GM18498 (cell line): ENCODE measurements at regions not wholly inside any gene's neighbourhood (a gene's known extent, or its start where the extent isn't known, plus 50 kb on each side); places are given as distances from the start of the nearest gene placed in this dataset.

Experiments
- ATAC-seq: cut with Tn5 transposase; IDR thresholded peaks from one replicate; pipeline ENCODE4 v1.9.1; 2021; ENCODE audit warnings: mild to moderate bottlenecking, moderate library complexity; ENCODE audit not compliant: unreplicated experiment

DNA sequence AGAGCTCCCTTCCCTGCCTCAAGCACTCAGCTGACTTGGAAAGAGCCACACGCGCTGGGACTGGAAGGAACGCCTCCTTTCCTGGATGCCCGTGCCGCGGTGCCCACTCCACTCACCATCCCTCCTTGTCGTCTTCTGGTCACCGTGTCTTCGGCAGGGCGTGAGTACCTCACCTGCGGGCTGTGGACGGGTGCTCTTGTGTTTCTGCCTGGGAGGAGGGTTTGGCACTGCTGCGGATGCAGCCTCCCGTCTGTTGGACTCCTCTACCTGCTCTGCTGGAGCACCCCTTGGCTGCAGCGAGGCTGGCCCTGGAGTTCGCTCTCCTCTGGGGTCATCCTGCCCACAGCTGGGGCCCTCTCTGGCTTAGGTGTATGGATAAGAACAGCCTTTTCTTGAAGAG, 612.7 kb downstream of the BRD1 start:
- ATAC-seq = no peak

DNA sequence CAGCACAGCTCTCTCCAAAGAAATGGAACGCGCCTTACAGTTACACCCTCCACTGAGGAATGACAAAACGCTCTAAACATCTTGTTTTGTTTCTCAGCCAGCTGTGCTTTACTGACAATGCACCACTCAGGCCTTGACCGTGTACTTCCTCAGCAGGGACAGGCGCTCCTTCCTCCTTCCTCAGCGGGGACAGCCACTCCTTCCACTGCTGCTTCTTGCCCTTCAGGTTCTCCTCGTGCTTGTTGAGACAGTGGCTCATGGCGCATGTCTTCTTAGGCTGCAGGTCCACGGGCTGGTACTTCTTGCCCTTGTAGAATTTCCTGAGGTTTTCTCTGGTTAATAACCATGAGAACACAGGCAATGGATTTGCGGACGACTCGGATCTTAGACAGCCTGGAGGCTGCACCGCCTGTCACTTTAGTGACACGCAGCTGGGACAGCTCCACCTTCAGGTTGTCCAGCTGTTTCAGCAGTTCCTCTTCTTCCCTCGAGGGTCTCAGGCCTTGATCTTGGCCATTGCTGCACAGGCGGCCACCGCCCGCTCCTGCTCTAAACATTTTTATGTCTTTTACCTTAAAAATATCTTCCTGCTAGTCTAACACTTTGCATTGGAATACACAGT, 613.8 kb downstream of the BRD1 start:
- ATAC-seq = no peak

DNA sequence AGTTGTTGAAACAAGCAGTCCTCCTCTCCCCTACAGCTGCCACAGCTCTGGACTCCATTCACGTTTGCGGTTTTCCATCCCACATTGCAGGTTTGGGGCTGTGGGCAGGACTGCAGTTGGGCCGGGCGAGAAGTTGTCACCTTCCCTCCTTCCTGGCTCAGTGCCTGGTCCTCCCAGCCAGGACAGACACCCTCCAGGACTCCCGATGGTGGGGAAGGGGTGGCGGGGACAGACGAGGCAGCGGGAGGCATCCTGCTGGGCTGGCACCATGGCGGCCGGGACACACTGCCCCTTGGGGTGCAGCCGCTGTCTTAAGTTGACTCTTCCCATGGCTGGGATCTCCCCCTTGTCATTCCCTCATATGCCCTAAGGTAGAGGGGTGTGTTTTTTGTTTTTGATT, 615.2 kb downstream of the BRD1 start:
- ATAC-seq = no peak

DNA sequence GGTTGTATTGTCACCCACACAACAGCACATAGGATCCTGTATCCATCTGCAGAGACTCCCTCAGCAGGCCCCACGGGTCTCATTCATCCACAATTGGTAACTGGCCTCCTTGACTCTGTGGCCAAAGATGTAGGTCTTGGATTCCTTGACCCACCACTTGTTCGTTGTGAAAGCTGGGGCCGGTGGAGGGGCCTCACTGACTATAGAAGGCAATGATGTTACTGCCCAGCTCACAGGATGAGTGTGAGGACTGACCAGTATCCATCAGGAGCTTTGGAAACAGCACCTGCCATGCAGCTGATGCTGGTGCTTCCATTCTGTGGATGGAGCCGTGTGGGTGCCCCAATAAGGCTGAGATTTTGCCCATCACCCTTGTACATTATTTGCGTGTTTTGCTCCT, 615.7 kb downstream of the BRD1 start:
- ATAC-seq = no peak

DNA sequence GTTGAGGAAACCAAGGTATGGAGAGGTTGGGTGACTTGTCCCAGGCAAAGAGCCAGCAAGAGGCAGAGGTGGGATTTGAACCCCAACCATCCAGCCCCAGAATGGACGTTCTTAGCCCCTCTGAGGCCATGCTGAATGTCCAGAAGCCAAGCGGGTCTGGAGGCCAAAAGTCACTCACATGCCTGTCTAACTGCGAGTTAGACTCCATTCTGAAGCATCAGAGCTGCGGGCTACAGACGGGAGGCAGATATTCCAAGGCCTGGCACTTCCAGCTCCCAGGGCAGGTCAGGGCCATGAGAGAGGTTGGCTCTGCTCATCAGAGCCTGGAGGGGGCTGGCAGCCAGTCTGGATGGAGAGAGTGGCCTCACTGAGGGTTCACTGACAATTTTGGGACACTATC, 616.5 kb downstream of the BRD1 start:
- ATAC-seq = no peak

DNA sequence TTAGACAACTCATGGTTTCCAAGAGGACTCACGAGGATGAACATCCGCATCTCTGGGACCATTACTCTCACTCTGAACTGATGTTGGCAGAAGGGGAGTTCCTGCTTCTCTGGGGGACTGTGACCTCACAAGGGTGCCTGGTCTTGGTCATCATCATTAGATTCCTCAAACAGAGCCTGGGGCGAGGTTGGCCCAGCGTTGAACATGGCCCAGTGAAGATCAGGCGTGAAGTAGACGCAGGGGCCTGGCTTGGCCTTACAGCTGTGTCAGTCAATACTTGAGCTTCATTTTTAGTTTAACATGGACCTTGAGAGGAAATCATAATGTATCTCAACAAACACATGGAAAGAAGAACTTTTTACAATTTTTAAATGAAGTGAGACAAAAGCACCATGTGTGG, 617.1 kb downstream of the BRD1 start:
- no peak for ATAC-seq

DNA sequence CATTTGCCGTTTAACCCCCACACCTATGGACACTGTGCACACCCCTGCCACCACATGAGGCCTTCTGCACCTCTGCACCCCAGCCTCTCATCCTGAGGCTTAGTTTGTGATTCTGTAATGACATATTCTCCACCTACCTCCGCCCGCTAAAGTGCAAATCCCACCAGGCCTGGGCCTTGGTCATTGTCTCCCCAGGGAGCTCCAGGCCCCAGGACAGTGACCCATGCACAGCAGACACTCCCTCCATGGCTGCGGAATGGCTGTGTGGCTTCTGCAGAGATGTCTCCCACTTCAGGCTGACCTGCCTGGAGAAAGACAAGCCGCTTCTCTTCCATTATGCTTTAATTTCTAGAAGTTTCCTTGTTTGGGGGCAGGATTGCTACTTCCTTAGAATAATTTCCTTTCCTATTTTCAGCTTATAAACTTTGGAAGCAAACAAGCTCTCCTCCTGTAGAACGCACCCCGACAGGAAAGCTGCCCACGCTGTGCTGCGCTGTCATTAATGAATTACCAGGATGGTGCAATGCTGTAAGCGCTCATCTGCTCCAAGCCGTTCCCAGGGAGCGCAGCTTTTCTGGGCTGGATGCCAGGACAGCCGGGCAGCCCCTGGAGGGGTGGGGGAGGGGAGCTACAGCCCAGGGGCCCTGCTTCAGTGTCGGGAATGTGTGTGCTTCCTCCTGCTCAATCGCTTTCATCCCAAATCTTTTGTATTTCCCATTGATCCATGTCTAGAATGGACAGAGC, 618.0 kb downstream of the BRD1 start:
- no peak for ATAC-seq

DNA sequence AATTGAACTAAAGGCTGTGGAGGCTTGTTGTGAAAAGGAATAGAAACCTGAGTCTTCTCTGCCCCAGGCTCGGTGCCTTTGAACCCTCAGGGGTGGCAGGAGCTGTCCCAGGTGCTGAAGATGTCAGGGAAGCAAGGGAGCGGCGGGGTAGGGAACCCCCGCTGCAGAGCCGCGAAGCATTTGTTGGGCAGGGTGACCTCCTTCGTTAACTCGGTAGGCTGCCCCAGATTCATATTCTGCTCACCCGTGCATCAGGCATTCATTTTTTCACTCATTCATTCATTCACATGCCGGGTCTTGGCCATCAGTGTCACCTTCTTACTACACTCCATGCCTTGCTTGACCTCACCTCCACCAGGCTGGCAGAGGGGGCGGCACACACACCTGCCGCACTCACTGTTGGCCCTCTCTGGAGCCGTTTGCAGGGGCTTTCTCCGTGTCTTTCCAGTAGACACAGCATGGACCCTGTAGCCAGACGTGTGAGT, 618.9 kb downstream of the BRD1 start:
- ATAC-seq = no peak

DNA sequence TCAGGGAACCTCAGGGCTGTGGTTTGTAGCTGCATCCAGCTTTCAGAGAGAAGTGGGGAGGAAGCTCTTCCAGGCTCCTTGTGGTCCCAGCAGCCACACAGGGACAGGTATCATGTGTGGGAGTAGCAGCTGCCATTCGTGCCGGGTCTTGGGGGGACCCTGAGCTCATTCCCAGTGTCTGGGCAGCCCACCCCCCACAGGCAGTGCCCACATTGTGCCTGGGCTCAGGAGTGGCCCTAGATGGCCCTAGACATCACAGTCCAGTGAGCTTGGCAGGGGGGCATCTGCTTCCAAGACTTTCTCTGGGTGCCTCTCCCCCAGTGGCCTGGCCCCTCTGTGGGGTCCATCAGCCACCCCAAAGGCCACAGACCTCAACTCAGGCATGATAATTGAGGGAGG, 619.7 kb downstream of the BRD1 start:
- no peak for ATAC-seq

DNA sequence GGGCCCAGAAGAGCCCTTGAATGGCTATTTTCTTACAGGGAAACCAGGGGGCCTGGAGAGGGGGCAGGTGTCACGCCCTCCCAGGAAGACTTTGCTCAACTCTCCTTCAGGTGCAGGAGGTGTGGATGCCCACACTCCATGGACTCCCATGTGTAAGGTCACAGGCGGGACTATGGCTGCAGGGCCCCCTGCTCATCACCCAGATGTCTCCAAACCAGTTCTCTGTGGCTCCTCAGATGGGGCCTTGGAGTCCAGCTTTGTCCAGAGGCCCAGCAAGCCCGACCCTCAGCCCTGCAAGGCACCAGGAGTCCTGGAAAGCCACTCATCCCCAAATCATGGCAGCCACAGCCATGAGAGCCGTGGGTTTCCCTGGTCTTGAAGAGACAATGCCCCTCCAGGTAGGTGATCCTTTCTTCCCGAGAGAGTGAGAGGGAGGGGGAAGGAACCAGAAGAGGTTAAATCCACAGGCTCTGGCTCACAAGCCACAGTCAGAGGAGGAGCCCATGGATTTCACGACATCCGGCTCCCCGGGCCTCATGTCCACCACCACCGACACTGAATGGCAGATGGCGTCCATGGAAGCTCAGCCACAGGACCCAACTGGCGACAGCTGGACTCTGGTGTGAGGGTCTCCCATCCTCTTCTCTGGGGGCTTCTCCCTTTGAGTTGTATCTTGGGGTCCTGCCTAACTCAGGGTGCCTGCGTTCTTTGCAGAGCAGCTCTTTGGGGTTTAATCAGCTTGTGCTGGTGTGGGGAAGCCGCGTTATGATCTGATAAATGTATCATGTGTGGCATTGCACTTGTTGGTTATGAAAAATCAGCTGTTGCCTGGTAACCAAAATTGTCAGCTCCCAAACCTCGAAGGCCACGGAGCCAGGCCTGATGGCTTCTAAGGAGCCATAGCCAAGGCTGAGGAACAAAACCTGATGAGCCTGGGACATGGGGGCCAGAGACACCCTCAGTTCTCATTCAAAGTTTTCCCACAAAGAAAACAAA, 620.4 kb downstream of the BRD1 start:
- no peak for ATAC-seq

DNA sequence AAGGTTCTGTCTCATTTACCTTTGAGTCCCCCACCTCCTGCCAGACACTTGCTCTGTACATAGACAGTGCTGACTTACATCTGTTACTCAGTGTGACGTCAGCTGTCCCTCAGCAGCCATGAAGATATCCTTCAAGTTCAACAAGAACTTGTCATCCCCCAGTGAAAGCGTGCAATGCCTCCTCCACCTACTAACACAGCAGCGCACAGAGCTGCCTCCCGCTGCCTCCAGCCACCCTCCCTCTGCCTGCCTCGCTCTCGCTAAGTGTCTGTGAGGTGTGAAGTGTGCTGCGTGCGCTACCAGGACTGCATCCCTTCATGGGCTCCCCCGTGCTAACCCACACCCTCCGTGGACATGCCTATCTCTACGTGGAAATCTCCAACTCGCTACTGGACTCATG, 621.4 kb downstream of the BRD1 start:
- ATAC-seq = no peak

DNA sequence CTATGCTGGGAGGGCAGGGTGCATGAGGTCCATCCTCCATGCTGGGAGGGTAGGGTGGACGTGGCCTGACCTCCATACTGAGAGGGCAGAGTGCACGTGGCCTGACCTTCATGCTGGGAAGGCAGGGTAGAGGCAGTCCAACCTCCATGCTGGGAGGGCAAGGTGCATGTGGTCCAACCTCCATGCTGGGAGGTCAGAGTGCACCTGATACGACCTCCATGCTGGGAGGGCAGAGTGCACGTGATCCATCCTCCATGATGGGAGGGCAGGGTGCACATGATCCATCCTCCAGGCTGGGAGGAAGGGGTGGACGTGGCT, 622.2 kb downstream of the BRD1 start:
- ATAC-seq = no peak

DNA sequence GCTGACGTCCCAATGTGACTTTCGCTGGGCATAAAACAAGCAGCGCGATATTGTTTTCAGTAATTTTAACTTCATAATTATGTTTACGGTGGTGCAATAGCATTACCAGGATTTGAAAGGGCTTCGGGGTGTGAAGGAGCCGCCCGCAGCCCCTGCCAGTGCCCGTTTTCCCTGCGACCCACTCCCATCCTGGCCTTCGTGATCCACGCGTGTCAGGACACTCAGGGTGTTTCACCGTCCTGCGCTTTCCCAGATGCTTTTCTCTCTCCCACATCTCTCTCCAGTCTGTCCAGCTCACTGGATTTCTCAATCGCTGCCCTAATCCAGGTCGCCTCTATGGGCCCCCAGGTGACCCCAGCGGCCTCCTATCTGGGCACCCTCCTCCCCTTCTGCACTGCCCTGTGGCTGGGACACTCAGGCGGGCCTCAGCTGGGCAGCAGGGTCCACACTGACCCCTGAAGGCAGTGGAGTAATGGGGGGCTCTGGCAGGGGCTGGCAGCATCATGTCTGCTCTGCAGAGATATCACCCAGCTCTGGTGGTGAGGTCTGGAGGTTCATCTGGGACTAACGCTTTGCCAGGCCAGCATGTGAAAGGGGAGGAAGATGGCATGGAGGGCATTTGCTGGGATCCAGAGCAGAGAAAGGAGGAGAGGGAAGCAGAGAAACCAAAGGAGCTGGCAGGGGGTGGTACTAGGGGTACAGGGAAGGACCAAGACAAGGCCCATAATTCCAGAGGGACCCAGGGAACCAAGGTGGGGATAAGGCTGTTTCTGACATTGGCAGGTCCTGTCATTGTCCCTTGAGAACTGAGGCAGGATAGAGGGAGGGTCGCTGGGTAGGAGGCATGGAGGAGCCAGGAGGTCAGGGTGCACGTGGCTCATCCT, 622.8 kb downstream of the BRD1 start:
- ATAC-seq = no peak

DNA sequence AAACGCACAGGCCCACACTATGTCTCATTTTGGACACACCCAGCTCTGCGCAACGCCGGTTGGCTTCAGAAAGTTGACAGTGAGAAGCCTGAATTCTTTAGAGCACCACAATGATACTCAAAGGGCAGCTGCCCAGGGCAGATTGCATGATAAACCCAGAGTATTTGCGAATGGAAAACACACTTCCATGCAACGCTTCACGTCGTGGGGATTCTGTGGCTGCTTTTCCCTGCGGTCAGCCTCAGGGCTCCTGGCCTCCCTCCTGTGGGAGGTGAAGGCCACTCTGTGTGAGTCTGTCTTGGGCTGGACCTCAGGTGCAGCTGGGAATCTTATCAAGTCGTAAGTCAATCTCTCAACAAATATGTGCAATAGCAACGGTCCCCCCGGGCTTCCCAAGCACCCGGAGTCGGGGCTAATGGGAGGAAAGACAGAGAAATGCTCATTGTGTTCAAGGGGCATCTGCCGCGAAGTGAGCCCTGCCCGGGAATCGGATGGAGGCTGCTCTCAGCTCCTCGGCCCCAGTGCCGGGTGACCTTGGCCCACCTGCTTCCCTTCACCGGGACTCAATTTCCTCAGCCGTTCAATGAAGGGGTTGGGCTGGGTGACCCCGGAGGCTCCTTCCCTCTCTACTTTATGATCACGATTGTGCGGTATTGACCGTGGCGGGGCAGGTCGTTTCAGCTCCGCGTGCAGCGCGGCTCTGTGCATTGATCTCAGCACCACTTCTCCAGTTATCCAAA, 623.6 kb downstream of the BRD1 start:
- no peak for ATAC-seq

DNA sequence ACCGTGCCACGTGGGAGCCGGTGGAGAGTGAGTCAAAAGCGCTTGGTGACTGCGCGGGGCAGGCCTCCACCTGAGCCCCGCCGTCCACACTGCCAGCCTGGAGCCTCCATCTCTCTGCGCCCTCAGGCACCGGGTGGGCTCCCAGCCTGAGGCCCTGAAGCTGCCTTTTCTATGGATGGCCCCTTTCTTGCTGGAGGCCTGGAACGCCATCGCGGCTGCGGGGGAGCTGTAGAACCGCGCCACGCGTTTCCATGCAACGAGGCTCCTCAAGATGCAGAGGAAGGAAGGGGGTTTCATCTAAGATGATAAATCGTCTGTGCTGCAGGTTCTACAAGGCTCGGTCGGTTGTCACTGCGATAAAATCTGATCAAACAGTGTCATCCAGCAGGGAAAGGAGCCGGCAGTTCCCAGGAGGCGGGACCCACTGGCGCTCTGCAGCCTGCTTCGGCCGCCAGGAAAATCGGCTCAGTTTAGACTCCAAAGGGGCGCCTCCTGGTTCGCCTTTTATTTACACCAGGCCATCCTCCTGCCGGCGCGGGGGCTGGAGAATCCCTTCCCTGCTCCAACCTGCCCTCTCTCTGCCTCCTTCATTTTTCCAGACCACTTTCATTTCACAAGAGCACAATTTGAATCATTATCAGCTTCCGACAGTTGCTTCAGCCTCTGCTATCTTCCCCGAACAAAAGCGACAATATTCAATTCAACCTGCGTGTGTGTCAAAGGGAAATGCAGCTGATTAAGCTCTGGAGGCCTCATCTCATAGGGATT, 624.4 kb downstream of the BRD1 start:
- no peak for ATAC-seq

DNA sequence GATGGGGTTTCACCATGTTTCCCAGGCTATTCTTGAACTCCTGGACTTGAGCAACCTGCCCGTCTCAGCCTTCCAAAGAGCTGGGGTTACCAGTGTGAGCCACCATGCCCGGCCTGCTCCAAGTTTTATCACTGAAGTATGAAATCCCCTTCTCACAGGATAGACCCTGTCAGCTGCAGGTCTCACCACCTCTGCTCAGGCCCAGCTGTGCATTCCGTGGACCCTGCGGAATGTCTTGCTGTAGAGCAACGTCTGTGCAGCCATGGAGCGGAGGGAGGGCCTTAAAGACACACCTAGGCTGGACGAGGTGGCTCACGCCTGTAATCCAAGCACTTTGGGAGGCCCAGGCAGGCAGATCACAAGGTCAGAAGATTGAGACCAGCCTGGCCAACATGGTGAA, 625.4 kb downstream of the BRD1 start:
- ATAC-seq = no peak

DNA sequence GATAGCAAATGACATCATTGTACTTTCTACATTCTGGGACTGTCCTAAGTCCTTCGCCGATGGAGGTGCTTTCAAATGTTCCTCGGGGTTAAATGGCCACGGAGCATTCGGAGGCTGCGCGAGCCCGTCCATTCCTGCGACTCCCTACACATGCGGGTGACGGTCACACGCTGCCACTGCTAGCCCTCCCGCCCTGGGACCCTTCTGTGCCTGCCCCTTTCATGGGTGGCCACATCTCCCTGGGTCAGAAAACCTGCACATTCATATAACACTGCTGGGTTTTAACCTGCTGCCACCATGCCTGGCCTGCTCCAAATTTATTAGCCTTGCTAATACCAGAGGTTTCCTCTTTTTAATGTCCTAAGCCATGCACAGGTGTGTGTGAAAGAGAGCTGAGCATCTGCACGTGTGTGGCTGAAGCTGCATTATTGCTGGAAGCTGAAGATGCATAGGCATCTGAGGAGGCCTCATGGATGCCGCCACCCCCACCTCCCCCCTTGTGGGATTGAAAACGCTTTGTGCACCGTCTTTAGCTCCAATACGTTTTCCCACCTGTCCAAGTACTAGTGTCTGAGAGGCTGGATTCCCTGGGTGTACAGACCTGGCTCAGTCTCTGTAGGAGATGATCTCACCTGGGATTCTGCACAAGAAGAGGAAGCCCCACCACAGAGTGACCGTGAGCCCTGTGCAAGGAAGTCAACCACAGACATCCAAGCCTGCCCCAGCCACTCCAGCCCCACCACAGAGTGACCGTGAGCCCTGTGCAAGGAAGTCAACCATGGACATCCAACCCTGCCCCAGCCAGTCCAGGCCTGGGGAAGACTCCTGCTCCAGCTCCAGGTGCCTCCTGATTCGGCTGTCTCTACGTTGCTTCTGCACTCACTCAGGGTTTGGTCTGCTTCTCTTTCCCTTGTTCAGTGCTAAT, 626.4 kb downstream of the BRD1 start:
- no peak for ATAC-seq

DNA sequence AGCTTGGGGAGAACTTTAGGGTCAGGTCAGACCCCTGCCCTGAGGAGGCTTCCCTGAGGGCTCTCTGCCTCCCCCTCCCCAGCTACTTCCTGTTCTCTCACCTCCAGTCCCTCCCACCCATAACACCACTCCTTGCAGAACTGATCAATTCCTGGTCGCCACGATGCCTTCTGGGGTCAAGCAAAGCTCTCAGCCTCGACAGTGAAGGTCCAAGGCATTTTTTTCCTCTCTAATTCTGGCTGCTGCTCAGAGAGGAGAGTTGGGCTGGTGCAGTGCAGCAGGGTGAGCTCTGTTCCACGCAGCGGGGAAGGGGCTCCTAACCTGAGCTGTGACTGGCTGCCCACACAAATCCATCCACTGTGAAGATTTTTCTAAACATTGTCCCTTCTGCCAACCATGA, 628.4 kb downstream of the BRD1 start:
- ATAC-seq = no peak
